ENCODE measurements at regions not wholly inside any gene's neighbourhood (a gene's known extent, or its start where the extent isn't known, plus 50 kb on each side); places are given as distances from the start of the nearest gene placed in this dataset.

DNA sequence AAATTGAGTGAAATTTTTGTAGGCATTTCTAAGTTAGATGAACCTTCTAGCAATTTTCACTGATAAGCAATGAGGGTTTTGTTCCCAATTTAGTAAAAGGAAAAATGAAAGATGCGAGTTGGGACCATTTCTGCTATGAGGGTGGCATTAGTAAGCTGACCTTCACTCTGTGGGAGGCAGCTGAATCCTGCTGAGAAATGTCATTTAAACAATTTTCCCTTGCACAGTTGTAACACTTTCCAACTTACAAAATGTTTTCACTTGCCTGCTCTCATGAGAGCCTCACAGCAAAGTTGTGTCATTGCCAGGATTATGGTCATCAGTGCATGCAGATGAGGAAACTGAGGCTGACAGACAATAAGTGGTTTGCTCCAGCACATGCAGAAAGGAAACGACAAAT lies 527.7 kb downstream of the TNS1 start:
- Histone ChIP-seq H4K20me1 (ENCODE audit: insufficient read depth, low read length) (no peaks in the 10 kb centered on the region), H3K9me2 (ENCODE audit: insufficient read depth, low read length) (no peaks in the 10 kb centered on the region), H3K9me3 (ENCODE audit: low read length) (no peaks in the 10 kb centered on the region), H3K79me2 (ENCODE audit: insufficient read depth, low read depth, low read length) (no peaks in the 10 kb centered on the region), H3K4me2 (ENCODE audit: low read length) (no peak overlapping the region), H3K27ac (ENCODE audit: low read depth, low read length, poor library complexity, severe bottlenecking) (no peak overlapping the region), H3K4me1 (ENCODE audit: insufficient read depth, low read length, poor library complexity, severe bottlenecking) (no peaks in the 10 kb centered on the region), H2AFZ (ENCODE audit: low read length) (no peak overlapping the region), H3K36me3 (ENCODE audit: insufficient read depth, low read length) (no peaks in the 10 kb centered on the region), H3K4me3 (ENCODE audit: low read depth, low read length, poor library complexity, severe bottlenecking) (no peak overlapping the region)
- no peak for DNase-seq (ENCODE audit: low spot score)
- no TSS peak for BruUV-seq (replicated peaks)
- ChIA-PET CTCF (ENCODE audit: unreplicated experiment) (no interaction called here), POLR2A (interaction anchor here (0.7 kb wide), 1 partner anchor 627 kb away, joined by 3 read pairs; no protein-coding TSS in a partner anchor)
- TF ChIP-seq EZH2phosphoT487 (IDR thresholded peaks at IDR 0.05; ENCODE audit: borderline replicate concordance, low read depth, low read length) (no peak), CTCF (conservative IDR thresholded peaks at IDR 0.05; ENCODE audit: low read length) (no peak)
- intact Hi-C loops (cut with micrococcal nuclease; ENCODE audit: unreplicated experiment) = no loop called here

- H3K4me1 ChIP-seq (ENCODE audit: insufficient read depth, low read length, poor library complexity, severe bottlenecking) = no peaks in the 10 kb centered on the region
- POLR2A ChIA-PET = no interaction called here
Observed at GRCh38 chr2:217471319-217471718, 531.5 kb downstream of the TNS1 start.

More at GRCh38 chr2:217471319-217471718, 531.5 kb downstream of the TNS1 start:
- Histone ChIP-seq H3K36me3 (ENCODE audit: insufficient read depth, low read length) (no peaks in the 10 kb centered on the region), H4K20me1 (ENCODE audit: insufficient read depth, low read length) (no peaks in the 10 kb centered on the region), H3K79me2 (ENCODE audit: insufficient read depth, low read depth, low read length) (no peaks in the 10 kb centered on the region), H2AFZ (ENCODE audit: low read length) (no peak overlapping the region), H3K9me3 (ENCODE audit: low read length) (no peaks in the 10 kb centered on the region), H3K4me3 (ENCODE audit: low read depth, low read length, poor library complexity, severe bottlenecking) (no peak overlapping the region), H3K9me2 (ENCODE audit: insufficient read depth, low read length) (no peaks in the 10 kb centered on the region), H3K4me2 (ENCODE audit: low read length) (no peak overlapping the region), H3K27ac (ENCODE audit: low read depth, low read length, poor library complexity, severe bottlenecking) (no peak overlapping the region)
- no peak for DNase-seq (ENCODE audit: low spot score)
- CTCF ChIA-PET (ENCODE audit: unreplicated experiment) = no interaction called here
- intact Hi-C loops (cut with micrococcal nuclease; ENCODE audit: unreplicated experiment) = no loop called here
- TF ChIP-seq EZH2phosphoT487 (IDR thresholded peaks at IDR 0.05; ENCODE audit: borderline replicate concordance, low read depth, low read length) = no peak
- TF ChIP-seq CTCF (conservative IDR thresholded peaks at IDR 0.05; ENCODE audit: low read length) = no peak
- no TSS peak for BruUV-seq (replicated peaks)
